Nephron progenitor cell (in vitro differentiated cells): ENCODE measurements at regions not wholly inside any gene's neighbourhood (a gene's known extent, or its start where the extent isn't known, plus 50 kb on each side); places are given as distances from the start of the nearest gene placed in this dataset.

ENCODE experiments used
- DNase-seq: peaks from one replicate; pipeline ENCODE4 v3.0.0; 2021
- H3K27ac Mint-ChIP-seq: 2 replicates; pipeline ENCODE4 v1.8.0; 2021; ENCODE audit warnings: mild to moderate bottlenecking, moderate library complexity, mixed read lengths
- H3K27me3 Mint-ChIP-seq: 2 replicates; pipeline ENCODE4 v1.8.0; 2021; ENCODE audit warnings: mild to moderate bottlenecking, low read depth, mixed read lengths; ENCODE audit not compliant: poor library complexity
- H3K36me3 Mint-ChIP-seq: 2 replicates; pipeline ENCODE4 v1.8.0; 2021; ENCODE audit warnings: low read depth, mixed read lengths
- H3K4me1 Mint-ChIP-seq: 2 replicates; pipeline ENCODE4 v1.8.0; 2021; ENCODE audit warnings: mixed read lengths
- H3K4me3 Mint-ChIP-seq: 2 replicates; pipeline ENCODE4 v1.8.0; 2021; ENCODE audit warnings: mild to moderate bottlenecking, moderate library complexity, mixed read lengths
- H3K9me3 Mint-ChIP-seq: 2 replicates; pipeline ENCODE4 v1.8.0; 2021; ENCODE audit warnings: mild to moderate bottlenecking, moderate library complexity, mixed read lengths
- TF ChIP-seq, protein P1 (sequence below): fragments of 200-600 bp; sonication (generic); IDR thresholded peaks from 2 replicates; pipeline ENCODE4 v1.5.0; 2021; ENCODE audit warnings: antibody characterized with exemption

DNA sequence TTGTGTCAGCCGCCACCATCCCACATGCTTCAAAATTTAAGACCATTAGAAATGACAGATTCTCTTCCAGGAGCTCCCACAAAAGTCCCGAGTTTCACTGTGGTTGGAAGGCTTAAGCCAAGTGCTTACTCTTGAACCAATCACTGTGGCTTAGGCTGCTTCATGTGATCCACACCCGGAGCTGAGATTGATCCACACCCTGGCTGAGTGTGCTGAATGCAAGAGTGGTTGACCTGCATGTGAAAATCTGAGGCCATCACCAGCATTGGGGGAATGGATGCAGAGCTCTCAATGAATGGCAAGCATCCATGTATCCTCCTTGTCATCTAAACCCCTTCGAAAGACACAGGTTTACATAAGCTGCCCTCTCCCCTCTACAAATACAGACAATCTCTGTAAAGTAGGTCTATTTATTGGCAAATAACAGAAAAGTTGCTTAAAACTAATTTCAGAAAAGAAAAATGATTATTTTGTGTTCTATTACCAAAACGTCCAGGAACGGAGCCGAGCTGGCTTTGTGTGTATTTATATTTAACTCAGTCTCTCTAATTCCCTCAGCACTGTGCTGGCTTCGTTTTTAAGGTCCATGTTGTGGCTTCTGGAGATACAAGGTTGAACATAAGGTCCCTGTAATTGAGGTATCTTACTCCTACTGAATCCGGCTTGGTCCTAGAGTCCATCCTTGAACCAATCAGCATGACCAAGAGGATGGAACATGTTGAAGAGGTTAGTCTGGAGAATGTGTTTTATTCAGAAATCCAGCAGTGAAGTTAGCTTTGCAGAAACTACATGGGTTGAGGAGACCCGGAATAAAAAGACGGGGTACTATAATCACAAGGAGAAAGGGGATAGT is 332.4 kb downstream of the LIG4 start:
- H3K36me3 Mint-ChIP-seq: no peaks in the 10 kb centered on the region
- H3K4me3 Mint-ChIP-seq: no peak overlapping the region
- no peak overlapping the region for H3K27ac Mint-ChIP-seq
- H3K4me1 Mint-ChIP-seq: no peaks in the 10 kb centered on the region
- TF ChIP-seq, protein P1, sequence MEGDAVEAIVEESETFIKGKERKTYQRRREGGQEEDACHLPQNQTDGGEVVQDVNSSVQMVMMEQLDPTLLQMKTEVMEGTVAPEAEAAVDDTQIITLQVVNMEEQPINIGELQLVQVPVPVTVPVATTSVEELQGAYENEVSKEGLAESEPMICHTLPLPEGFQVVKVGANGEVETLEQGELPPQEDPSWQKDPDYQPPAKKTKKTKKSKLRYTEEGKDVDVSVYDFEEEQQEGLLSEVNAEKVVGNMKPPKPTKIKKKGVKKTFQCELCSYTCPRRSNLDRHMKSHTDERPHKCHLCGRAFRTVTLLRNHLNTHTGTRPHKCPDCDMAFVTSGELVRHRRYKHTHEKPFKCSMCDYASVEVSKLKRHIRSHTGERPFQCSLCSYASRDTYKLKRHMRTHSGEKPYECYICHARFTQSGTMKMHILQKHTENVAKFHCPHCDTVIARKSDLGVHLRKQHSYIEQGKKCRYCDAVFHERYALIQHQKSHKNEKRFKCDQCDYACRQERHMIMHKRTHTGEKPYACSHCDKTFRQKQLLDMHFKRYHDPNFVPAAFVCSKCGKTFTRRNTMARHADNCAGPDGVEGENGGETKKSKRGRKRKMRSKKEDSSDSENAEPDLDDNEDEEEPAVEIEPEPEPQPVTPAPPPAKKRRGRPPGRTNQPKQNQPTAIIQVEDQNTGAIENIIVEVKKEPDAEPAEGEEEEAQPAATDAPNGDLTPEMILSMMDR: no peak
- peaks cover 4% of the 10 kb centered on the region for H3K9me3 Mint-ChIP-seq
- DNase-seq: no peak
- peaks cover 11% of the 10 kb centered on the region for H3K27me3 Mint-ChIP-seq

DNA sequence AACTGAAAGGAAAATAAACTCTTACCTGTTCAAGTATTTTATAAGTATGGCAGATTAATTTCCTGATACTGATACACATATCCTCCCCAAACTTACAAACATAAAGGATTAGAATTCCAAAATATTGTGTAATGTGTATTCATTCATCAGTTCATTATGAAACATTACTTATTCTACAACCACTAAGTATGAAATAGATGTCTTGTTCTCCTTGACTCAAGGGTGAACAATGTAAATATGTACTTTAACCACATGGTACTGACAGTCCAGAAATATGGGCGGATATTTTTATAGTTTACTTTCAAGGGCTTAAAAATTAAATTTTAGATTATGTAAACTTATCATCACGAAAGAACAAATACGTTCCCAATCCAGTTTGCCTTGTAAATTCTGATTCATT is 334.0 kb downstream of the LIG4 start:
- TF ChIP-seq, protein P1: no peak

DNA sequence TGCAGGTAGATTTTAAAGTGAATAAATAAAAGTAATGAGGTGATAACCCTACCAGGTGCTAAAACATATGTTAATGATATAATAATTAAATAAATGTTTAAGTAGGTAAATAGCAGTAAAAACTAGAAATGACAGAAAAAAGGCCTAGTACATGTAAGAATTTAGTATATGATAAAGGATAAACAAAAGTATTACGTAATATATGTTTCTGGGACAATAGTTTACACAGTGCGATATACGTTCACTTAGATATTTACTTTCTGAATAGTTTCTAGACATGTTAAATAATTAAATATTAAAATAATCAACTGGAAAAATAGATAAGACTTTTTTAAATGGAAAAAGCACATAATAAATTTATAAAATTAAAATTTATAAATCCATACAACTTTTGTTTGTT is 340.9 kb downstream of the LIG4 start:
- TF ChIP-seq, protein P1: no peak
- Mint-ChIP-seq H3K27me3 (peaks cover 34% of the 10 kb centered on the region), H3K9me3 (no peaks in the 10 kb centered on the region), H3K4me1 (no peaks in the 10 kb centered on the region), H3K36me3 (no peaks in the 10 kb centered on the region), H3K27ac (no peak overlapping the region), H3K4me3 (no peak overlapping the region)
- no peak for DNase-seq

More for the DNA sequence above, 334.0 kb downstream of the LIG4 start:
- no peak overlapping the region for H3K27ac Mint-ChIP-seq
- H3K9me3 Mint-ChIP-seq: peaks cover 4% of the 10 kb centered on the region
- no peaks in the 10 kb centered on the region for H3K36me3 Mint-ChIP-seq
- H3K4me3 Mint-ChIP-seq: no peak overlapping the region
- H3K27me3 Mint-ChIP-seq: peaks cover 14% of the 10 kb centered on the region
- no peak for DNase-seq
- no peaks in the 10 kb centered on the region for H3K4me1 Mint-ChIP-seq

DNA sequence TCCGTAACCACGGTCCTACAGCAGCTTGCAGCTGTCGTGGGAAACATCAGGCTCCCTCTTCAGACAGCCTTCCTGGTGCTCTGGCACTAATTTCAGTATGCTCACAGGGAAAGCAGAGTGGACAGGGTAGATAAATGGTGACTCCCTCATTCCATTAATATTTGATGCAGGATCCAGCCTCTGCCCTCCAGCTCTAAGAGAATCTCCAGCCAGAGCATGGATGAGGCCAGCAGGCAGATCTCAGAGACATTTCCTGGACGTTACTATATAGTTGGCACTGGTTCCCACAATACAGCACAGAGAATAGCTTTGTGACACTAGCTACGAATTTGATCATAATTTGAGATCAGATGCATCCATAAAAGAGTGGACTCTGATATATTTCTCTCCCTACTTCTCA is 341.4 kb downstream of the LIG4 start:
- no peak overlapping the region for H3K4me3 Mint-ChIP-seq
- no peaks in the 10 kb centered on the region for H3K36me3 Mint-ChIP-seq

DNA sequence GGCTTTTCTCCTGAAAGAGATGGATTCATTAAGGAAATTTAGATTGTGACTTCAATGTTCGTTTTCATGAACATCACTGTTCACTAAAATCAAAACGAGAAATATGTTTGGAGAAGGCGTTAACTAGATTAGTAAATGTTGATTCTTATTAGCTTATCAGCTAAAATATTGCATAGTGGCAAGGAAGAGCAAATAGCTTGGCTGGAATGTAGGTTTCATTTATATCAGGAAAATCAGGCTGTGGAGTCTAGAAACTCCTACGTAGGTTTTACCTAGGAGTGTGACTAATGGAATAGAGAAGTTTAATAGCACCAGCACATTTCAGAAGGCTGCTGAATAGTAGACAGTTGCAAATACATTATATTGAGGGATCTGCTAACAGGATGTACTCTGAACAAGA is 344.9 kb downstream of the LIG4 start:
- Mint-ChIP-seq H3K27me3 (peaks cover 71% of the 10 kb centered on the region), H3K27ac (no peak overlapping the region), H3K36me3 (no peaks in the 10 kb centered on the region), H3K9me3 (no peaks in the 10 kb centered on the region), H3K4me3 (no peak overlapping the region), H3K4me1 (peaks cover 13% of the 10 kb centered on the region)
- DNase-seq: no peak
- TF ChIP-seq, protein P1: no peak

More for the DNA sequence above, 341.4 kb downstream of the LIG4 start:
- TF ChIP-seq, protein P1: no peak
- Mint-ChIP-seq H3K9me3 (no peaks in the 10 kb centered on the region), H3K4me1 (no peaks in the 10 kb centered on the region), H3K27ac (no peak overlapping the region), H3K27me3 (peaks cover 40% of the 10 kb centered on the region)
- DNase-seq: no peak
